SK-N-SH (cell line): ENCODE measurements at regions not wholly inside any gene's neighbourhood (a gene's known extent, or its start where the extent isn't known, plus 50 kb on each side); places are given as distances from the start of the nearest gene placed in this dataset.

Experiments
- RAD21 ChIP-seq: IDR thresholded peaks from 2 replicates; pipeline ENCODE4 v1.6.1; 2012; ENCODE audit warnings: mild to moderate bottlenecking, low read length
- TAF1 ChIP-seq: IDR thresholded peaks from 2 replicates; pipeline ENCODE4 v1.6.1; 2012; ENCODE audit warnings: low read depth, mild to moderate bottlenecking, low read length, moderate library complexity, borderline replicate concordance
- TEAD4 ChIP-seq: IDR thresholded peaks from 2 replicates; pipeline ENCODE4 v1.4.0; 2012; ENCODE audit warnings: mild to moderate bottlenecking, borderline replicate concordance; ENCODE audit not compliant: insufficient read depth
- TF ChIP-seq, protein P1 (sequence below): fragments of 200-600 bp; sonication (generic); IDR thresholded peaks from 2 replicates; pipeline ENCODE4 v1.6.1; 2017; ENCODE audit warnings: antibody characterized with exemption, mild to moderate bottlenecking, moderate library complexity

DNA sequence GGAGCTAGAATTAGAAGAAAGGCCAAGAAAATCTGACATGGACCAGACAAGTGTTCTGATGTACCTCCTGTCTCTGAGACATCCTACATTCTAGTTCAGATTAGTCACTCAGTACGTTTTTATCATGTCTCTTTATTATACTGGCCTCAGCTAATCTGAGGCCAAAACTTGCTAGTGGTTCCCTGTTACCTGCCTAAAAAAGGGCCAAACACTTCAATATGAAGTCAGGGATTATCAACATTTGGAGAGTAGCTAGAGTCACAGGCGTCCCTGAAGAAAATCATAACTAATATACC, 587.4 kb downstream of the PRELID2 start:
- TF ChIP-seq, protein P1, sequence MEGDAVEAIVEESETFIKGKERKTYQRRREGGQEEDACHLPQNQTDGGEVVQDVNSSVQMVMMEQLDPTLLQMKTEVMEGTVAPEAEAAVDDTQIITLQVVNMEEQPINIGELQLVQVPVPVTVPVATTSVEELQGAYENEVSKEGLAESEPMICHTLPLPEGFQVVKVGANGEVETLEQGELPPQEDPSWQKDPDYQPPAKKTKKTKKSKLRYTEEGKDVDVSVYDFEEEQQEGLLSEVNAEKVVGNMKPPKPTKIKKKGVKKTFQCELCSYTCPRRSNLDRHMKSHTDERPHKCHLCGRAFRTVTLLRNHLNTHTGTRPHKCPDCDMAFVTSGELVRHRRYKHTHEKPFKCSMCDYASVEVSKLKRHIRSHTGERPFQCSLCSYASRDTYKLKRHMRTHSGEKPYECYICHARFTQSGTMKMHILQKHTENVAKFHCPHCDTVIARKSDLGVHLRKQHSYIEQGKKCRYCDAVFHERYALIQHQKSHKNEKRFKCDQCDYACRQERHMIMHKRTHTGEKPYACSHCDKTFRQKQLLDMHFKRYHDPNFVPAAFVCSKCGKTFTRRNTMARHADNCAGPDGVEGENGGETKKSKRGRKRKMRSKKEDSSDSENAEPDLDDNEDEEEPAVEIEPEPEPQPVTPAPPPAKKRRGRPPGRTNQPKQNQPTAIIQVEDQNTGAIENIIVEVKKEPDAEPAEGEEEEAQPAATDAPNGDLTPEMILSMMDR: no peak
- no peak for TF ChIP-seq RAD21
- TF ChIP-seq TAF1: no peak
- TF ChIP-seq TEAD4: no peak
